ENCODE measurements at regions not wholly inside any gene's neighbourhood (a gene's known extent, or its start where the extent isn't known, plus 50 kb on each side); places are given as distances from the start of the nearest gene placed in this dataset.
"Not testable (repeated sequence)": the region's sequence is repeated elsewhere in the genome, so short reads cannot be mapped to it uniquely, and the experiment has no call there.

DNA sequence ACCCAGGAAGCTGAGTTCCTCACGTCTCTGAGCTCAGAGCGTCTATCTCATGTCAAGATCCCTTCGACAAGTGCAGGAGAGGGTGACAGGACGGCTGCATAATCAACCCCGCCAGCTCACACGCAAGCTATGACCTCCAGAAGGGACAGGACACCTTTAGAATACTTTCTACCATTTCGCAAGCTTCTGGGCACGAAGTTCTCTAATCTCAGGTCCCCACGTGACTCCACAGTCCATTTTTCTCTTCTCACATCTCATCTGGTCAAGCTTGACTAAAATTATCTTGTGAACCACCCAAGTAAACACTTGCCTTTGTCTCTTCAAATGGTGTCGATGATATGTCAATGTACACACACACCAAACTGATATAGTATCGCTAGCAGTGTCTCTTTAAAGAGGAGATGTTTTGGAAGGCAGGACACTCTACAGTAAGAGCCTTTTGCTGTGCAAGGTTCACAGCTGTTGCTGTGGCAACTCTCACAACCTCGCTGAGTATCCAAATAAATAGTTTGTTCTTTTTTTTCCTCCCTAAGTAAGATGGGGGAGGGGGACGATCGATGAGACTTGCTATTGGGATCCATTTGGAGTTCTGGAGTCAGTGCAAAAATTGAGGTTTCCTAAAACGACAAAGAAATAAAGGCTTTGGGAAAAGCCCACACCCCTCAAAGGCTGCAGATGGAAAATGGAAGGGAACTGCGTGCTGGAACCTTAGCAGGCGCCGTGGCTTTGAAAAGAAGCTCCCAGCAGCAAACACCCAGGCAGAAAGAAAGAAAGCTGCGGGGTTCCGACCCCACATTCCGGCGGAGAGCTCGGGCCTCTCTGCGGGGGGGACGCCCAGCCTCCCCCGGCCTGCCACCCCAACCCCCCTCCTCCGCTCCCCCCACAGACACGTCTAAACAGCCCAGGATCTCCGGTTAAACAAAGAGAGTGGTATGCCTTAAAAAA lies 215.4 kb upstream of the UBASH3B start:
- DNase-seq, result peak; percentile 19

DNA sequence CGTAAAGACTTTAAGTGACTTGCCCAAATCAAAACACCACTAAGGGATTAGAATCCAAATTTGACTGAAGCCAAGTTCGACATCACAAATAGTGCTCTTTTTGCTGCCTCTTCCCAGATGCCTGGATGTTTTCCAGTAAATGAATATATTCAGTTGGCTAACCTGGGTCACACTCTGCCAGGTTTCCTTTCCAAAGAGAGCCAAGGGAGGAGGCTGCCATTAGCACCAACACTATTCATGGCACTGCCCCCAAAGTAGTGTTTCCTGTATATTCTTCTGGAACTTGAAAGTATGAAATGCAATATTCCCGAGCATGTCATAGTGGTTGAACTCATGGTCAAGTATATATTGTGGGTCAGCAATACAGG lies 219.3 kb upstream of the UBASH3B start:
- DNase-seq, result no peak

DNA sequence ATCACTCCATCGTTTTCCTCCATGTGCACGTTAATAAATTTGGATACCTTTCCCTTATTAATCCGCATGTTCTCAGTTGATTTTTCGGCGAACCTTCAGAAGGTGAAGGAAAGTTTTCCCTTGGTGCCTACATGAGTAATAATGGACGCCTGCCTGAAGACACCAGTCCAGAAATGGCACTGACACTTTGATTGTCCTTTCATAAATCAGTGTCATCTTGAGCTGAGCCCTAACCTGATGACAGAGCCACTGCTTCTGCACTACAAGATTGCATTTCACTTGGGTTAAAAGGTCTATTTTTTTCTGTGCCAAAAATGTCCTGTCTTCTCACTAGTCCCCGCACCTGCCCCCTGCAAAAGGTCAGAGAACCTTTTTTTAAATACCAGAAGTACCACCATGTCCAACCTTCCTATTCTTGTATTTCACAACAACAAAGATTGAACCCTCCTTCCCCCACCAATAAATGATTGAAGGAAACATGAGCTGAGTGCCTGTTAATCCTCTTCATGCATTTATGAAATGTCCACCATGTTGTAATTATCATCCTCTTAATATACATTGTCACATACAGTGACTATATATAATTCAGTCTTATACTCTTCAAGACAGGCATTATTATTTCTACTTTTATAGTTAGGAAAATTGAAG lies 219.9 kb upstream of the UBASH3B start:
- DNase-seq, result no peak

DNA sequence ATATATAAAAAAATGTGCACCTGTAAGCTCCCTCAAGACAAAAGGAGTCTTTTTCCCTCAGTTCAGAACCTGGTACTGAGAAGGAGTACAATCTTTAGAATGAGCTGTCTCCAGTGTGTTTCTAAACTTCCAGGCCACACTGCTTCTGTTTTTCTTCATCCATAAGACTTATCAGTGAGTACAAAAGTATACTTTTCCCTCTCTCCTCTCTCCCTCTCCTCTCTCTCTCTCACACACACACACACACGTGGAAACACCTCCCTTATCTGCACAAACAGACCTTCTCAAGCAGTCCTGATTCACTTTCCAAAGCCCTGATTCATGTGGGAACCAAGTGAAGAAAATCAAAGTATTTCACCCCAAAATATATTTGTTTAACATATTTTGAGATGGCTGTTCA lies 220.7 kb upstream of the UBASH3B start:
- no peak for DNase-seq

DNA sequence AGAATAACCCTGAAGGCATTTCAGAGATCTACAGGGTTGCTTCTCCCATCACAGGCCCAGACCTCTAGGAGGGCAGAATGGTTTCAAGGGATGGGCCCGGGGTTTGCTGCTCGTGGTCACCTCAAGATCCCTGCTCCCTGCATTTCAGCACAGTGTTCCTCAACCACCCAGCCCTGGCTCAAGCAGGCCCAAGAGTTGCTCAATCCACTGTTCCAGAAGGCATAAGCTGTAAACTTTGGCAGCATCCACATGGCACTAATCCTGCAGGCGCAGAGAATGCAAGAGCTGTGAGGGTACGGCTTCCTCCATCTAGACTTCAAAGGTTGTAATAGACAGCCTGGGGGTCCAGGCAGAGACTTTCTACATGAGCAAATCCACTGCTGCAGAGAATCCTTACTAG lies 225.0 kb upstream of the UBASH3B start:
- no peak for DNase-seq

DNA sequence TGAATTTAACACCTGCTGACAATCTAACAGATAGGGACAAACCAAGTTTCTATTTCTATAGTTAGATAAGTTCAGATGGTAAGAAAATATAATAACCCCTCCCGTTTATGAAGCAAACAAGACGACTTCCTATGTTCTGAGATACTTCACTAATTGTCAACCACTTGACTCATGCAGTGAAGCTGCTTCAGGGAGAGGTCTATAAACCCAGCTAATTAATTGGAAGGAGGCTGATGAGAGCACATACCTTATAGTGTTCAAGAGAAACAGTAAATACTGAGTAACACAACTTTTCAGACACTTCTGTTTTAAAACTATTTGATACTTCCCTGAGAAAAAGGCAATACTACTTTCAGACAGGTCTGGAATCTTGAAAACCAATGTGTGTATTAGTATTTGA lies 229.4 kb upstream of the UBASH3B start:
- no peak for DNase-seq

DNA sequence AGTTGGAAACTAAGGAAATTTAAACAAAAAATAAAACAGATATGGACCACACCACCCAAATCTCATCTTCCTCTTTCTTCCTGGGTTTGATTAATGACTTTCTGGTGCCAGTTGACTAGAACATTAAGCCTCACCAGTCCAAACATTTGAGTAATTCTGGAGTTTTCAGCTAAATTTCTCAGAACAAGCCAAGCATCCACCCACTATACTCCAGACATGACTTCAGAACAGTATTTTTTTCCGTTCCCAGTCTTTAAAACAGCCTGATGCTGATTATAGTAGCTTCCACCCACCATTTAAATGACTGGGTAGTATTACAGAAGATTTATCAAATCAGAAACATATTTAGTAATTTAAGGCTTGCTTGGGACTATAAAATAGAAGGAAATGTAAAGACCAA lies 230.9 kb upstream of the UBASH3B start:
- no peak for DNase-seq

DNA sequence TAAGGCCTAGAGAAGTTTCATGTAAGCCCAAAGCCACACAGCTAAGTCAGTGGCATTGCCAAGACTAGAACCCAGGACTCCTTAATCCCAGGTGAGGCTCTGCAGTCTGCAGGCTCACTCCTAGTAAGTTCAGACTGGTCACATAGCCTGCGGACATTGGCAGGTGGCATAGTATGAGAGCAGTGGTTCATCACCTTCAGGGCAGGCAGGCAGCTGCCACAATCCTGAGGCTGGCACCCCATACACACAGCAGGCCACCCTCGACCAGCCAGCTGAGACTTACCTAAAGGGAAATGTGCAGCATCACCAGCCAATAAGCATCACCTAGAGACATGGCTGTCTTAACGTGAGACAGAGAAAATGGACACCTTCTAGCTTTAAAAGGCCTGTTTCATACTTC lies 231.6 kb upstream of the UBASH3B start:
- DNase-seq, result no peak

DNA sequence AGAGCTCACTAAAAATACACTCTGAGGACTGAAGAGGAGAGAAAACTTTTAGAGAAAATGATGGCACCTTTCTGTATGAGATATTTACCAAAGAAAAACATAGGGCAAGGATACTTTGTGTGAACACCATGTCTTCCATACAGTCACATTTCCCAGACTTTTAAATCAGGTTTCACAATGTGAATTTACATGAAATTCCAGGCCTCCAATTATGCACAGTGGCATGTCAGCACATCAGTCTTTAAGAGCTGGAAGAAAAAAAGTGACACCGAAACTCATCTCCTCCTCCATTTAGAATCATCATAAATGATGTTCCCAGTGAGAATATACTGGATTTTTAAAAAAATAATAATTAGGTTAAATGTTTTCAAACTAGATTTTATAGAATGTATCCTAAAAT lies 232.2 kb upstream of the UBASH3B start:
- no peak for DNase-seq

DNA sequence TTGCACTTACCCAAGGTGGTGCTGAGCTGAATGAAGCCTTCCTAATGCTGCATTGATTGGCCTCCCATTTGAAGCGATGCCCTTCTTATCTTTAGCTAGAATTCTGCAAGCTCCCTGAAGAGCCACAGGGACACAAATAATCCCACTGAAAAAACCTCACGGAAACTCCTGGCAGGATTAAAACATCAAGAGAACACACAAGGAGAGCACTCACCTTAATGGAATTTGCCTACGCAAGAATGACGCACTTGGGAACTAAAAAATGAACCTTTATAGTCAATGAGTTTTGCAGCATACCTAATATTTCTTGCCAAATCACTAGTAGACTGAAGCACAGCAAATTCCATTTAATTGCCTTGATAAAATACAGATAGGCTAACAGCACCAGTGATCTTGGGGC lies 232.8 kb upstream of the UBASH3B start:
- no peak for DNase-seq

DNA sequence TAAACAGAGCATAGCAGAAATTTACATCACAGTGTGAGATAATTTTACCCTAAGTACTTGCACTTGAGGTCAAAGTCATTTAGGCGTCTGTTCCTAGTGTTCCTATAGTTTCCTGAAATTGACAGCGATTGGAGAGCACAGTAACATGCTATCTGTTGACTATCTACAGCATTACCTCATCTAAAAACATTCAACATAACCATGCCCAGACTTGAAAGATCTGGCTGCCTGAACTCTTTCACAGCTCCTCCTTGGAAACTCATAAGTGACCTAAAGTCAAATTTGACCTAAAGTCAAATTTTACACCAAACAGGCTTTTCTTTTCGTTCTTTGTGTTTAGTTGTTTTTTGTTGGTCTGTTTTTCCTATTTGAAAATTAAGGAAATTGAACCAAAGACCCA lies 233.8 kb upstream of the UBASH3B start:
- no peak for DNase-seq

DNA sequence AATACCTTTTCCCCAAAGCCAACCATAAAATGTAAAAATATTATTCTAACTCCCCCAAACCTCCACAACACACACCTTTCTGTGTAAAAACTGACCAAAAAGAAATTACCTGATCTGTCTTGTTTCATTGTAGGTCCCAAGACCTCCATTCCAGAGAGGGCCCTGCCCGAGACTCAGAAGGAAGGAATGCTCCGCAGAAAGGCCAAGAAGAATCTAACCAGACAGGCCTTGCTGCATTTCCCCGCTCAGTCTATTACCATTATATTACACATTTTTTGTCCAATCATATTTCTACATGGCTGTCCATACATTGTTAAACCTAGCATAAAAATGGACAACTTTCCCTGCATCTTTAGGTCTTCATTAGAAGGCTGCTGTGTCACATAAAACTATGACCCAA lies 237.5 kb upstream of the UBASH3B start:
- no peak for DNase-seq

DNA sequence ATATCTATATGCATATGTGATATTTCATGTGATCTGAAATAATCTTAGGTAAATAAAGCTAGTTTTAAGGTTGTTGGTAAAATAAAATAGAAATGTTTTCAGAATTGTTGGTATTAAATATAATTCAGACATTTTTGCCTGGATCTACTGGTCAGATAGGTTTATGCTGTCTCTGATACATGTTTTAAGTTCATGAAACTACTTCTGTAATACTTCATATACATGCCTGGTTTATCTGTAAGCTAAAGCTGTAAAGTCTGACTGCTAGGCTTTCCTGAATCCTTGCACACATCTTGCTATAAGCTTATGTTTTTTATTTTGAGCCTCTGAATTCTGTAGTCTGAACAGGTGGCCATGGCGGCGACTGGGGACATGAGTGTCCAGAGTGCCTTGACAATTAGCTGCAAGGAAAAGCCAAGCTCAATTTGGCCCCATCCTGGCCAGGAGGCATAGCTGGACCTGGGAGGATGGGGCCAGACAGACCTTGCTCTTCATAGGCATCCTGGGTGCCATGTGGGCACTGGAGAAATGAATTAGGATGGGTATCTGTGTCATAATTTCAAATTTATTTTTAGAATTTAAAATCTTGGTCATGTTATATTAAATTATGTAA lies 241.0 kb upstream of the UBASH3B start:
- no peak for DNase-seq

DNA sequence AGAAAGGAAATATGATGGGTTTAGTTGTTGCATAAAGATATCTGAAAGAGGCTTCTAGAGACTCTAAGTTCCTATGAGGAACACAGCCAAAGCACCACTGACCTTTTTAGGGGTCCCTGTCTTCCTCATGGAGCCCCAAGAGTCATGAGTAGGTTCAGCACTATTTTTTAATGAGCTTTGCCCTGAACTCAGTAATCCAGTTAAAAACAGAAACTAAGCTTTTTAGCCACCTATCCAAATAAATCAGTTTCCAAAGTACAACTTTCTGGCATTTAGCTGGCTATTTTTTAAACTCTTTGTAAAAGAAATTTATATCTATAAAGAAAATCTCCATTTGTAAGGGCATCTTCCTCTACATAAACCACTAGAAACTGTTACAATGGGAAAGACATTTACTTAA lies 241.8 kb upstream of the UBASH3B start:
- no peak for DNase-seq

DNA sequence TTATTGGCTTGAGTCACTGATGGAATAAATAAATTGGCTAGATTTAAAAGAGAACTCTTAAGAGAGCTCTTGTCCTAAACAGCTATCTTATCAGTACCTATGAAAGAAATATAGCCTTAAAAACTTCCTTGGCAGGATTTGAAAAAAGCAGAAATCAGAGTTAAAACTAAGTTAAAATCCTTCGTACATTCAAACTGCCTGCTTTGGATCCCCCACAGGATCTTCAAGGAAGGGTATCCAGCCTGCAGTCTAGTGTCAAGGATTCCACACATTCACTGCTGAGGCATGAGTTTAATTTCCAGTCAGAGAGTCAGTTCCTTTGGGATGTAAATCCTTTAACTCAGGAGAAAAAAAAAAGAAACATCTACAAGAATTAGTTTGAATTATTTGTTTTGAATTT lies 242.9 kb upstream of the UBASH3B start:
- no peak for DNase-seq

DNA sequence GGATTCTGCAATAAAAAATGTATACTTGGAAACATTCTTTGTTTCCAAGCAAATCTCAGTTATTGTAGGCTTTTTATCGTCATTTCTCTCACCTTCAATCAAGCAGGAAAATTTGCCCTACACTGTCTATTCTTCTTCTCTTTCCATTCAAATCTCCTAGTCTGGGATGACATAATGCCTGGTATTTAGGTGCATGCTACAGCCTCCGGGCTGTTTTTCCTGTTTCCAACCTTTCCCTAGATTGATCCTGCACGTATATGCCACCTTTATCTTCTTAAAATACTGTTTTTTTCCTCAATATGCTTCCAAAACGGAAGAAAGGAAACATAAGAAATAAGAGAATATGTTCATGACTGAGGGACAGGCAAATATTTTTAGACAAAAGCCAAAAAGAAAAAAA lies 249.1 kb upstream of the UBASH3B start:
- no peak for DNase-seq

DNA sequence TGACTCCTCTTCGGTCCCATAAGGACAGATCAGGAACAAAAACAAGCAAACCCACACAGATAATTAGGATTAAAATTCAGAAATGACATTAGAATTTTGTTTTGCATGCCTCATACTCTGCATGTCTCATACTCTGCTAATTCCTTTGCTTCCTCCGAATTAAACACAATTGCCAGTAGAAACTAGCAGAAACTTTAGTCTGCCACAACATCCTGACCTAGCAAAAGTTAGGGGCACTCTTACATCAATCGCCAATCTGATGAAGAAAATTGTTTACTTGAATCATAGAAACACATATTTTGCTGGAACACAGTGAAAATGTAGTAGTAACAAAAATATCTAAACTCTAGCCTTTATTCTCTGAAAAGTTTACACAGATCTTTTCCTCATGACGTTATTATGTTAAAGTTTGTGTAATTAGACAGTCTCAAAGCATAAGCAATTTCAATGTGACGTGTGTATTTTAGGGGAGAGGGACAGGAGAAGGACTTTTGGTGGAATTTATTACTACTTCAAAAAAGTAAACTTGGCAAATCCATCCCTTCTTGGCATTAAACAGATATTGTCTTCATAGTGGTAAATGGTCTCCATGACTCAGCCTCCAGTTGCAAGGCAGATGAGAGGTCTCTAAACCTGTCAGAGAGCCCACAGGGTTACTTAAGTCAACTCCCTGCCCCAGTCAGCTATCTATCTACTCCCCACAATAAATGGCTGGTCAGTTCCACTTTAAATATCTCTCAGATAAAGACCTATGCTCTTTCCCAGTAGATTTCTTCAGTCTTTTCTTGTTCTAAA lies 249.8 kb upstream of the UBASH3B start:
- DNase-seq, result no peak

DNA sequence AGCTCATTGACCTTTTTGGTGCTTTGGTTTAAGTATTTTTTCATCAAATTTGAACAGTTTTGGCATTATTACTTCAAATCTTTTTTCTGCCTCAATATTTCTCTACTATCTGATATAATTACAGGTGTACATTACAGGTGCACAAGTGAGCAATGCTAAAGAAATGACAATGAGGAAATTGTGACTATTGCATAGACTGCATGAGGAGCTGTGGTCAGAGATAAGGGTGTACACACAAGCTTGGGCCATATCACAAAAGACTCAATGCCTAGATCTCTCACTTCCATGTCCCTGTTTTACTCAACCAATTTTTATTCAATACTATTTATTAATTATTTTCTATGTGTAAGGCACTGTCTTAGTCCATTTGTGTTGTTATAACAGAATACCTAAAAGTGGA lies 251.0 kb upstream of the UBASH3B start:
- DNase-seq, result no peak

DNA sequence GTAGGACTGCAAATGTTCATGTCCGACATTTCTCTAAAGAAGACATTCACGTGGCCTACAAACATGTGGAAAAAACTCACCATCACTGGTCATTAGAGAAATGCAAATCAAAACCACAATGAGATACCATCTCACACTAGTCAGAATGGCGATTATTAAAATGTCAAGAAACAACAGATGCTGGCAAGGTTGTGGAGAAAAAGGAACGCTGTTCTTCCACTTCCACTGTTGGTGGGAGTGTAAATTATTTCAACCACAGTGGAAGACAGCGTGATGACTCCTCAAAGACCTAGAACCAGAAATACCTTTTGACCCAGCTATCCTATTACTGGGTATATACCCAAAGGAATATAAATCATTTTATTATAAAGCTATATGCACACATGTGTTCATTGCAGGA lies 253.9 kb upstream of the UBASH3B start:
- not testable (repeated sequence) for DNase-seq

DNA sequence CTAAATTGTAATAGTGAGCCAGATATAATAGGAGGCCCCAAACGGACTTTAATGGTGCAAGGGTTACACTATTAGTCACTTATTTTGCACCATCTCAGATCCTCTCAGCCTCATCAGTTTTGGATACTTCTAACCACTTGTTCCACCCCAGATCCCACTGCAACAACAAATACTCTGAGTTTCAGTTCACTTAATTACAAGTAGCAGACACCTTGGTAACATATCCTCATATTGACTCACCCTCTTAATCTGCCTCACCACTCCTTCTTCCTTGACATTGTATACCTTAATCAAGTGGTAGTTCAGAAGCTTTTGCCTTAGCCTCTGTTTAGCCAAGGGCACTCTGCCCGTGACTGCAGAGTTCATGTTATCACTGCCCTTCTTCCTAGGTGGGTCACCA lies 256.1 kb upstream of the UBASH3B start:
- DNase-seq, result no peak

DNA sequence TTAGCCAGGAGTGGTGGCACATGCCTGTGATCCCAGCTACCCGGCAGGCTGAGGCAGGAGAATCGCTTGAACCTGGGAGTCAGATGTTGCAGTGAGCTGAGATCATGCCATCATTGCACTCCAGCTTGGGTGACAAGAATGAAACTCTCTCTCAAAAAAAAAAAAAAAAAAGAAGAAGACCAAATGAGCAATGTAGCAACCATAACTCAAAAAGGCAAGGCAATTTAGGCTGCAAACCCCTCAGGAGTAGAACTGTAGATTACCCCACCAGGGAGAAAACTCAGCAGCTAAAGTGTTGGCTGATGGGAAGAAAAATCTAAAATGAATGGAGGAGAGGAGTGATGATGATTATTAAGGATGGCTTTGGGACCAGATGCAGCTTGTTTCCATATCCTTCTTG lies 256.7 kb upstream of the UBASH3B start:
- no peak for DNase-seq

DNA sequence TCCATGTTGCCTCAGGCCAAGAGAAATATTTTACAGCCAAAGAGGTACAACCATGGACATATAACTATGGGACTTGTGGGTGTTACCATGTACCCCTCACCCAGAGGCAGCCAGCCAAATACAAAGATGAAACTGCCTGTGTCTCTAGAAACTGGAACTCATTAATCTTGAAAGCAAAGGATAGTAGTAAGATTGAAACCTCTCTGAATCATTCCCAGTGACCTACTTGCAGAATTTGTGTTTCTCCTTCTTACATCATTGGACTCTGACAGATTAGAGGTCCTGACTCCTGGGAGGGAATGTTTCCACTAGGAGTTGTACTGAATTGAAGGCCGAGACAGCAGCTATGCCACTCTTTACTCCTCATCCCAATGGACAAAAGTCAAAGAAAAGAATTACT lies 257.4 kb upstream of the UBASH3B start:
- DNase-seq, result no peak

DNA sequence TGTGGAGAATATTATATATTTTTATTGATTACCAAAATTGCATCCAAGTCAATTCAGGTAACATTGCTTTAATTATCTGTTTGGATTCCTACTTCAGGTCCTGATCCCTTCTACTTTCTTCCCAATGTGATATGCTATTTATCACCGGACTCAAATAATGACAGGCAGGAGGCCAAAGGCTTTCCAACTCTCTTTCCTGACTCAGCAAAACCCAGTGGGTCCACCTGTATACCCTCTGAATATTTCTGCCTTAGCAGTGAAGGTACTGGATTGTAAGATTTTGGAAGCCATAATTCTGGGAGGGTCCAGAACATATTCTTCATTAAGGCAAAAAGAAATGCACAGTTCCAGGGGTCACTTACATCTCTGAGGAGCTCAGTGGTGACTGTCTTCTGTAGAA lies 260.2 kb upstream of the UBASH3B start:
- DNase-seq, result no peak
